NCI-H345 treated with DMSO at 0.1 percent for 48 hours (cell line): ENCODE measurements at regions not wholly inside any gene's neighbourhood (a gene's known extent, or its start where the extent isn't known, plus 50 kb on each side); places are given as distances from the start of the nearest gene placed in this dataset.

Experiments
- DNase-seq: peaks from one replicate; lab custom pipeline; 2025; ENCODE audit not compliant: unreplicated experiment; lab: John Stamatoyannopoulos, UW

DNA sequence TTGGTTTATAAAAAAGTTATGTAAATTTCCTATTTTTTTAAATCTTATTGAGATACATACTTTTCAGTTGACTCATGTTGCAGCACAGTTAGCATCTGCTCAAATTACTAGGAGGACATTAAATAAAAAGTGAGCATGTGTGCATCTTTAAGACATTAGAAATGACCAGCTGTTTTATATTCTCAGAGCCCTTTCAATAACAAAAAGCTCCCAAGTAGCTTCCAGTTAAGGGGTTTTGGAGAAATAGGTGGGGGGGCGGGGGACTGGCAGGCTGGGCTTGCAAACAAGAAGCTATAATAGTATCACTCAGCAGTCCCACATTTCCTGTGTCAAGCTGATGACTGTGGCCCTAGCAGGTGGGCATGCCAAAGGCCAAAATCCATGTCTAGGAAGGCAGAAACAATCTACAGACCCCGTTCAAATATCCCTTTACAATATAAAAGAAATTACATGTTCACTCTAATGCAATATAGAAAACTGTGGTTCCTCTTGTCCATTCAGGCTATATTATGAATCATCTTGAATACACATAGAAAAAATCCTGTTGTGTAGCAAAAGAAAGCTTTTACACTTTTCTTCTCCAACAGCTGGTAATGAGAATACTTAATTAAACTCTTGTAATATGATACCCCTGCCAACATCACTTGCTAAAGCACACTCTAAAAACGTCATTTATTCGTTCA lies 1713.2 kb upstream of the SLC10A2 start:
- no peak for DNase-seq

DNA sequence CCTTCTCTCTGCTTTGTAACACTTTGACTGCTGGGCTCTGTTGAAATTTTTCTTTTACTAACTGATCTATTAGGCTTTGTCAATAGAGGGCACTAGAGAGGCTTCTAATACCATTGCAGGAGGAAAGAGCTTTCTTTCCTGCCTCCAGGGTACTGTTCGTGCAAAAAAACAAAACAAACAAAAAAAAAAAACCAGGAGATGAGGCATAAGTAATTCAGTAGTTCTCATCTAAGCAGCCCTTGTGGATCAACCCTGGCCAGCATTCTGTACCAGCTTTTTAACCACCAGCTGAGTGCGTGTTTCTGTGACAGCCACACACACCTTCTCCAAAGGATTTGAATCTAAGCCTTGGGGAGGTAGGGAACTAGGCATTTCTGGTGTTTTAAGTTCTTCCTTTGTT lies 1707.6 kb upstream of the SLC10A2 start:
- peak; percentile 39 for DNase-seq

DNA sequence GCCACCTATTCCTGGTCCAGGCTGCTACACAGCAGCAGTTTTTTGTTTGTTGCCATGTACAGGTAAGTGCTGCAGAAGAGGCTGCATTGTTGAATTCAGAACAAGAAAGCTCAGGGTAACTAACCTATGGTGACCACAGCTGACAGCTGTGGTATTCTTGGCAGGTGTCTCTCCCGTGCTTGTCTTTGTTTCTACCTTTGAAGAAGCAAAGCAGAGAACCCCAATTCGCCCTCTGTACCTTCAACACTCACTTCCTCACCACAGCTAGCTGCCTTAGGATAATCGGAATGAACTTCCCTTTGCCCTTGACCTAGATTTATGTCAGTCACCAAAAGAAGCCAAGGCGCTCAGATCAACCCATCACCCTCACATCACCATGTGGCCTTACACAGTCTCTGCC lies 1703.3 kb upstream of the SLC10A2 start:
- no peak for DNase-seq

DNA sequence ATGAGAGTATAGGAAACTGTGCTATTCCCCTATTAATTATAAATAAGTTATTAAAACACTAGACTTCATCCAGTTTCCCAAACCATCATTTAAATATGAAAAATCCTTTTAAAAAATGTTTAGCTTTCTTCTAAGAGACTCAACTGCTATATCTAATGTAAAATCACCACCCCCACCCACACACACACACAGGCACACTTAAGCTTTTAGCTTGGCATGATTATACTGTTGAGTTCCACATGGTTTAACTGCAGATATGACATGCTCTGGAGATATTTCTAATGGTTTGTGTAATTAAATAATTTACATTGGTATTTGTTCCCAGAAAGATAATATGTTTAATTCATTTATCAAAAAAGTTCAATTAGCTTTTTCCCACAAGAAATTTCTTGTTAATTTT lies 1700.1 kb upstream of the SLC10A2 start:
- DNase-seq, result no peak

DNA sequence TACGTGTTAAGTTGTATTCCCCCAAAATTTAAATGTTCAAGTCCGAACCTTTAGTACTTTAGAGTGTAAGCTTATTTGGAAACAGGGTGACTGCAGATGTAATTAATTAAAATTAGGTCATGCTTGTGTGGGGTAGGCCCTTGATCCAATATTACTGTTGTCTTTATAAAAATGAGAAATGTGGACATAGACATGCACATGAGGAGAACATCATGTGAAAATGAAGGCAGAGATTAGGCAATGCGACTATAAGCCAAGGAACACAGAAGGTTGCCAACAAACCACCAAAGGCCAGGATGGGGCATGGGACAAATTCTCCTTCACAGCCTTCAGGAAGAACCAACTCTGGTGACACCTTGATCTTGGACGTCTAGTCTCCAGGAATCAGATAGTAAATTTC lies 1698.4 kb upstream of the SLC10A2 start:
- no peak for DNase-seq

DNA sequence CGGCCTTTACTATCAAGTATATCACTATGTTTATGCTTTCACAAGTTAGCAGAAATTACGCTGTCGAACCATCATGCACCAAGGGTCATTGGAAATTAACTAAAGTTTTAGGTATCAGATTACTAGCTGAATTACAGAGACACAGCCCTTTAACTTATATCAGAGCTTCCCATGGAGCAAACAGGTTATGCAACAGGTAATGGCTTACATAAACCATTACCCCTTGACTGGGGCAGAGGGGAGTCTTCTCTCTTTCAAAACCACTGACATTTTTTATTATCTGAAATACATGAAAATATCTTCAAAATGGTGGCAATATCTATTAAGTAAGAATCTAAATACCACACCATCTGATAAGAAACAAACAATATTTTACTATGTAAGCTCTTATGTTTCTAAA lies 1692.9 kb upstream of the SLC10A2 start:
- no peak for DNase-seq

DNA sequence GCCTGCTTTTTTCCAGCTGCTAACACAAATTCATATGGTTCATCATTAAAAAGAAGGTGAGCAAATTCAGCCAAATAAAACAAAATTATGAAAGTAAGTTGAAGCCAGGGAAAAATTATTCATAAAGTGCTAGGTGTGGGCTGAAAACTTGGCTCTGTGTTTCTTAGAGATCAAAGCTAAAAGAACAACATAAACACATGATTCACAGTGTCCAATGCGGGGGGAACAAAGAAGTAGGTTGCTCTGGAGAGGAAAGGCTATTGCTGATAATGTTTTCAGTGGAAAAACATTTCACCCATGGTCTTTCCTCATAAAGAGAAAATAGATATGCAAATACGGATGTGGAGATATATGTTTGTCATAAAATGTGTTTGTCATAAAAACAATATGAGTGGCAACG lies 1691.5 kb upstream of the SLC10A2 start:
- no peak for DNase-seq

DNA sequence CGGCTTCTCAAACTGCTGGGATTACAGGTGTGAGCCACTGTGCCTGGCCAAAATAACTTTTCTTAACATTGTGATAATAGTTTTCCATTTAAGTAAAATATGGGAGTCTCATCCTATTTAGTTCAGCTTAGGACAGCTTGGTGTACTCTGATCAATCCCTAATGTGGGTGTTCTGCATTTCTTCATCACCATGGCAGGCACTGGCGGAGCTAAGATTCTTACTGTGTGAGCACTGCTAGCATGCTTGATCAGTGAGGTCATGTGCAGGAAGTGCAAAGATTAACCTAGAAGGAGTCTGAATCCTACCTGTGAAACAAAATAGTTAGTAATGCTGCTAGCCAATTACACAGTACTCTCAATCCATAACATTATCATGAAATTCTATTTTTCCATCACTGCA lies 1684.2 kb upstream of the SLC10A2 start:
- no peak for DNase-seq

DNA sequence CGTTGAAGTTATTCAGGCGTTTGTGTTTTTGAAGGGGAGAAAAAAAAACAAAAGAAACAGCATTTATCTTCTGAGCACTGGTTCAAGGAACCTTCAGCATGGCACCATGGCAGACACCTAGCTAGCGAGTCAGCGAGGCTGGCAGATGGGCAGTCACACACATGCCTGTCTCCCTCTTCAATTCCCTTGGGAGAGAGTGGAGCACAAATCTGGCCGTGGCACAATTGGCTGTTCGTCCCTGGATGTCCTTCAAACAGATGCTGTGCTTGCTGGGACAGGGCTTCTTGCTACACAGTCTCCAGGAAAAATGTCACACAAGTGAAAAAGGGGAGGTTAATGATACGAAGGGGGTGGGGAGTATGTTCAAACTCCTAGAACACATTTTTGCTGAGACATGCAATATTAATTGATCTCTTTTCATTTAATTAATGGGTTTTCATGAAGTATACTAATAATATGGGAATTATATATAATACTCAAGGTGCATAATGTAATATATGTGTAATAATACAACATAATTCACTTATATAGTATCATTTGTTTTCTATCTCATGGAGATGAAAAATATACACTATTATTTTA lies 1674.5 kb upstream of the SLC10A2 start:
- no peak for DNase-seq

DNA sequence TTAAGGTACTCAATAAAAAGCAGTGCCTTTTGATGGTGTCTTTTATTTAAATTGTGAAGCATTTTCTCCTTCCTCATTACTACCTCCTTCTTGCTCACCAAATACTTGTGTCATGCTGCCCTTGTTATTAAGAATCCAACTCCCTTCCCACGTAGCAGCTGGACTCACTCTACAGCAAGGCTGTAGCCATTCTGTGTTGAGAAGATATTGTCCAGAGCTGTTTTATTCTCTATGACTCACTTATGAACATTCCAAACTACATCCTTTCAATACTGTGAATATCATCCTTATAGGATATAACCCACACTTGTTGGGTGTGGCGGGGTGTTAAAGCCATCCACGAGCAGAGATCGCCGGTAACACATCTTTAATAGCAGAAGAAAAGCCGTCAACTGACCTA lies 1671.5 kb upstream of the SLC10A2 start:
- DNase-seq, result no peak

DNA sequence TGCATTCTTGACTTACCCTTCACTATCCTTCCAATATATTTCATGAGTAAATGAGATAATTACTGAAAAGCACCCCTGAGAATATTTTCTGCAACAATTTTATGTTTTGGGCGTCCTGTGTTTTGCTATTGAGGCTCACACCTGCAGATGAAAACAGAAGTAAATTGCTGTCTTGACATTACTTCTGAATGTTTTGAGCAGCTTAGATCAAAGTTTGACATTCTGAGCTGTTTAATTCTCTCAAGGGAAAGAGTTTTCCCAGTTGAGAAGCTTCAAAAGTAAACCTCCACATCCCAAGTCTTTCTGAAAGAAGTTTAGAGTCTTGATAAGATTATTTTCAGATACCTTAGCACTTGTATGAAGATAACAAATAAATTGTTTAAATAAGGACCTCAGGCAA lies 1667.2 kb upstream of the SLC10A2 start:
- no peak for DNase-seq

DNA sequence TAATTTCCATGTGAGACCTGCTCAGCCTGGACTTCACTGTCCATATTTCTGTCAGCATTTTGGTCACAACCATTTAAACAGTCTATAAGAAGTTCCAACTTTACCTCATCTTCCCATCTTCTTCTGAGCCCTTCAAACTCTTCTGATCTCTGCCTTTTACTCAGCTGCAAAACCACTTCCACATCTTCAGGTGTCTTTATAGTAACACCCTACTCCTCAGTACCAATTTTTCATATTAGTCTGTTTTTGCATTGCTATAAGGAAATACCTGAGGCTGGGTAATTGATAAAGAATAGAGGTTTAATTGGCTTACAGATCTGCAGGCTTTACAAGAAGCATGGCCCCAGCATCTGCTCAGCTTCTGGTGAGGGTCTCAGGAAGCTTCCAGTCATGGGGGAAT lies 1648.9 kb upstream of the SLC10A2 start:
- no peak for DNase-seq

DNA sequence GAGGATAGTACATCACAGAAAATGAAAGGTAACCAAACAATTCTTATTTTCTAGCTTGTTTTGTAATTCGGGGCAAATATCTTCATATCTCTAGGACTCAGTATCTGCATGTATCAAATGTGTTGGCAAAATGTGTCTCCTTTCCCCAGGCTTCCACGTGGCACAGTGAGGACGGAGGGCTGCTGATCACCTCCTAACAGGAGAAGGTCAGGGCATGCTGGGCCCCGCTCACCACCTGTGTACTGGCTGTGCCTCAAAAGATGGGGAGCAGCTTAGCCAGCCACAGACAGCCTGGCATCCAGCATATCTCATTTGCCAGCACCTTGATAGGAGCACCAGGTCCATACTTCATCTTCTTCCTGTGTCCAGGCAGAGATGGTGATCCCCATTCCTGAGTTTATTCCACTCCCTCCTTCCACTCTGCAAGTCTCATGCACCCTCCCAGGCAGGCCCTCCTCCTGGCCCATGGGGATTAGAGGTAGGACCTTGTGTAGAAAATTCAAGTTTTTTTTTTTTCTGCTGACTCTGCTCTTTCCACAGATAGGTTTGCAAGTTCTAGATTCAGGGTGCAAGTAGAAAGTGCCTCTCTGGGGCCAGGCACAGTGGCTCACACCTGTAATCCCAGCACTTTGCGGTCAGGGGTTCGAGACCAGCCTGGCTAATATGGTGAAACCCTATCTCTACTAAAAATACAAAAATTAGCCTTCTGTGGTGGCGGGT lies 1639.0 kb upstream of the SLC10A2 start:
- no peak for DNase-seq

DNA sequence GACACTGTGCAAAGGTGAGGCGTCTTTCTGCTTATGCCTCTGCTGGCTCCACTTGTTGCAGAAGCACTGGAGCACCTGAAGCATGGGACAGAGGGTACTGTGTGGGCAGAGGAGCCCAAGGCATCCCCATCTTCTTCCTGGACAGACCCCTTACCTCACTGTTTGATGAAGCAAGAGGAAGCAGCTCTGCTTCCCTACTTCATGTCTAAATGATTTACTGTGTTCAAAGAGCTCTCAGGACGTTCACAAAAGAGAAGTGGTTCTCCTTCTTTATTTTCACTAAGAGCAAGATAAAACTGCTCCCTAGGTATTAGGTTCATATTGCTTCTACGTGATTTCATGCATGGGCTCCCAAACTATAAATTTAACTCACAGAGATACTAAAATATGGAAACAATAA lies 1635.4 kb upstream of the SLC10A2 start:
- DNase-seq, result peak; percentile 2

DNA sequence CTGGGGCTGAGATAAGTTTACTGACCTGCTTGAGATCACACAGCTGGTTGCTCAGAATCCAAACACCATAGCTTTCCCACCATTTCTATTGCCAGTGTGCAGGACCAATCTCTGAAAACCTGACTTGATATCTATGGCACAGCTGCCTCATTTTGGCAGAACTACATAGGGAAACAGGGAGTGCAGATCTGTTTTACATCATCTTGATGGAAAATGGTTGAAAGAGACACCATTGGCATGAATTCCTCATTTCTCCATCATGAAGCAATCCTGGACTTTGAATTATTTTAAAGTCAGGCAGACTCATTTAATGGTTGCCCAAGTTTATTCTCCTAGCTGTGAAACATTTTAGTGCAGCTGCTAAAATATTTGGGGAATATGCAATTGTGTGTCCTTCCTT lies 1628.2 kb upstream of the SLC10A2 start:
- no peak for DNase-seq

DNA sequence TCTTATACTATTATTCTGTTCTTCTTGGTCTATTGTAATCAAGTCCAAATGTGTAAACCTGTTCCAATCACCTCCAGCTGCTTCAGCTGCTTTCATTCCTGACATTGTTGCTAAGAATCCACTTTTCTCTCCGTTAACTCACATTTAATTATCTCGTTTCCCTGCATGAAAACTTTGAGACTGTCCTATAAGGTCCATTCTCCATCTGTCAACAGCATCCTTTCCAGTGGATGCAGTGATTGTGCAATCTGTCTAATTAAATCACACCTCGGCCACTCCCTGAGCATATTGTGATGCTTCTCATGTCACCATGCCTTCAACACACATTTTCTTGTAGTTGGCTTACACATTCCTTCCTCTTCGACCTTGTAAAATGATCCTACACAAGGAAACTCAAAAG lies 1626.9 kb upstream of the SLC10A2 start:
- no peak for DNase-seq

DNA sequence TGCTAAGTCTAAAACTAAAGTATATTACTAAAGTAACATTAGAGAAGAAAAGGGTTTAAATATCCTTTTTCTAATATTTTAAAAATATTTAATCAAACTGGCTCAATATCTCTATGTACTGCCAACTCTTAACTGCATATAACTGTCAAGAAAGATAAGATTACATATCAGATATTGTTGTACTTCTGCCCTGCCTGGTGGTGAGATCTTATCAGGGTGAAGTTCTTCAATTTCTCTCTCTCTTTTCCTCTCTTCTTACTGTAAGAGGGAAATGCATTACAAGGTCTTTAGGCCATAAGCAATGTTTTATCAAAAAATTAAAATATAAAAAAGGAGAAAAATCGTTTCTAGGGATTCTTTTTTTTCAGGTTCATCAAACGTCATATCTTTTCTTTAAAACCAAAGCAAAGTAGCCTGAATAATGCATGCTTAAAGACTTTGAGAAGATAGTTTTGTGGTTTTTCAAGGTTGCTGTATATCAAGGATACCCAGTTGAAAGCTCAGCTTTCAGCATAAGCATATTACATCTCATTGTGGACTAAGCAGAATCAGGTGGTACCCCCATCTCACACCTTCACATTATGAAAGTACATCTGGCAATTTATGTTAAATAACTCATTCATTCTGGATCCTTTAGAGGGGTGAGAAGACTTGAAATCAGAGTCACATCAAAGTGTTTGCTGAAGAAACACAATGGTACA lies 1625.7 kb upstream of the SLC10A2 start:
- no peak for DNase-seq

DNA sequence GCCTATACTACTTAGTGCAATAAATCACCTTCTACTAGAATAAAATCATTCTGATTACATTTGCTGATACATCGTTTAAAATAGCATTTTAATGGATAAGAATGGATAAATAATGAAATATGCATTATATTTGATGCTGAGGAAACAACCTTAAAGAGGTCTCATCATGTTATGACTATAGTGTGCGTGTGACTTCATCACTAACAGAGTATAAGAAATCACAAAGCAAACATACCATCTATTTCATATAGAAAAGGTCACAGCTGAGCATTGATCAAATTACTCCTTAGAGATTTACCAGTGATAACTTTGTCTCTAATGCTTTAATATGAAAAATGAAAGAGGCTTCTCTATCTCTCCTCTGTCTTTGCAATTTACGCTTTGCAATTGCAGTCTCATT lies 1620.3 kb upstream of the SLC10A2 start:
- no peak for DNase-seq

DNA sequence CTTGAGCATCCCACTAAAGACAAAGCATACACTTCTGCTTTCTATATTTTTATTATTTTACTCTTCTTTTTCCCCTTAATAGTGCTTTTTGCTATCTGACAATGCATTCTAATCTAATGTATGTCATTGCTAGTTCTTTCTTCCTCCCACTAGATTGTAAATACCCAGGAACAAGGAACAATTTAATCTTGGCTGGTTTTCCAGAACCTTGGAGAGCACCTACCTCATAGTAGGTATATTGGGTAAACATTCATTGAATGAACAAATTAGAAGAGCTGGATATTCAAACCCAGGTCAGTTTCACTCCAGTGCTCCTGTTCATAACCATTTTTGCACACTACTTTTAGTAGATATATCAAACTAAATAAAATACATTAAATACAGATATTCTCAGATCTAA lies 1617.6 kb upstream of the SLC10A2 start:
- DNase-seq, result no peak

DNA sequence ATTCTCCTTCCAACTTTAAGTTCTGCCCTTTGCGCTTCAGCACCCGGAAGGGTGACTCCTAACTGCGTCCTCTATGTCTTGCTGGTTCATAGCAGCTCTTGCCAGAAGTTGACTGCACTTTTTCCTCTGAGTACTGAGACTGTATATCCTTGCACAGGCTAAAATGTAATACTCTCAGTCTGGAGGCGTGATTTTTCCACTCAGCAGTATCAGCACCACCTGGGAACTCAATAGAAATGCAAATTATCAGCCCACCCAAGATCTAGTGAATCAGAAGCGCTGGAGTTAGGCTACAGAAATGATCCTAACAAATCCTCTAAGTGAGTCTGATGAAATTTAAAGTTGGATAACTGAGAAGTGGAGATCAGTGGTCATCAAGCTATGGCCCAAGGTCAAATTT lies 1611.9 kb upstream of the SLC10A2 start:
- no peak for DNase-seq

DNA sequence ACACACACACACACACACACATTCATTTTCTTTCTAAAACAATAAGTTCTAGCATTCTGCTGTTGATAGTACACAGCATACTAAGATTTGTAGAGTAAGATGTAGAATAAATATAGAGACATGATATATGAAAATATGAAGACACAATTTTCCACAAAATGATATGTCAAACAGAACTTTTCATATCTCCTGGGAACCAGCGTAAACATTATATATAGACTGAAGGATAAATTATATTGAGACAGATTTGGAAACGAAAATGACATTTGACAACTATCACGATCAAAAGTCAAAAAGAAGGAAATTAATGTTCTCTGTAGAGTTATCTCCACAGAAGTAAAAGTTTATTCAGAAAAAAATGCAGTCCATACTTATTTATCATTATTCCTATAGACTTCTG lies 1605.7 kb upstream of the SLC10A2 start:
- DNase-seq, result no peak

DNA sequence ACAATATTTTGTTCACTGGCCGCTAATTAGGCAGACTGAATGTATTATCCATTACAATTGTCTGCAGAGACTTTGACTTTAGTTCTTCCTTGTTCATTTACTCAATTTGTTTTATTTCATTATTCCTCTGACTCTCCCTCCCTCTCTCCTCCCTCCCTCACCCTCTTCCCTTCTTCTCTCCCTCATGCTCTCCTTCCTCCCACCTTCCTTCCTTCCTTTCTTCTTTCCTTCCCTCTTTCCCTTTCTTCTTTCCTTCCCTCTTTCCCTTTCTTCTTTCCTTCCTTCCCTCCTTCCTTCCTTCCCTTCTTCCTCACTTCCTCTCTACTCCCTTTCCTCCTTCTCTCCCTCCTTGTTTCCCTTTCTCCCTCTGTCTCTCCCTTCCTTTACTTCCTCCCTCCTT lies 1591.0 kb upstream of the SLC10A2 start:
- no peak for DNase-seq
